ENCODE measurements at regions not wholly inside any gene's neighbourhood (a gene's known extent, or its start where the extent isn't known, plus 50 kb on each side); places are given as distances from the start of the nearest gene placed in this dataset.
"Not testable (repeated sequence)": the region's sequence is repeated elsewhere in the genome, so short reads cannot be mapped to it uniquely, and the experiment has no call there.

DNA sequence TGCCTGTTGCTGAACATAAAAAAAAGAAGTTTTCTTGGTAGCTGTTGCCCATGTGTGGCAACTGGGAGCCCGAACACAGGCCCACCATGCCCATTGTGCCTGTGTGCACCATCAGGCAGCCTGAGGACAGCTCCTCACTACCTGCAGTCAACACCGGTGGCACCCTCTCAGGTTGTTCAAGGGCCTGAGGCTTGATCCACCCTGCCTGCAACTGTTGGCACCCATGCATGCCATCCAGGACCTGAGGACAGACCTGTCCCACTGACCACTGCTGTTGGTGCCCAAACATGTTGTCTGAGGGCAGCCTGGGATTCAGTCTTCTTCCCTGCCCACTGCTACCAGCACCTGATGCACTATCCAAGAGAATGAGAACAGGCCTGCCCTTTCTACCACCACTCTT, 661.1 kb upstream of the ZNF804A start:
- no peak for DNase-seq

- DNase-seq: no peak
Measured at GRCh38 chr2:183946193-183946592, 652.1 kb upstream of the ZNF804A start.

DNA sequence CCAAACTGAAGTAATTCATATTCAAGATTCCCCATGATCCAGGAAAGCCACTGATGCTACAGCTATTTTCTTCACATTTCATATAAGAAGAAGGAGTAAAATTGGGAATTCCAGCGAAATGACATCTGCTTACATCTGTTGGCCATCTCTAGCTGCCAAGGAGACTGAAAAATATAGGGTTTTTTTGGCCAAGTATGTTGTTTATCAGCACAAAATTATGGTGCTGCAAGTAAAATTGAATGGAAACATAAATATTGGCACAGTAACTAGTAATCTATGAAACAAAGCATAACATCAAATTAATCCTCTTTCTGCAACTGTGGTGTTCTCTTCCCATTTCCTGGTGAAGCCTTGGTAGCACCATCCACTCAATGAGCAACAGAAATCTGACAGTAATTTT, 649.5 kb upstream of the ZNF804A start:
- DNase-seq: no peak

- DNase-seq: peak; percentile 24 to 46
Measured at GRCh38 chr2:183950673-183951072, 647.7 kb upstream of the ZNF804A start.

DNA sequence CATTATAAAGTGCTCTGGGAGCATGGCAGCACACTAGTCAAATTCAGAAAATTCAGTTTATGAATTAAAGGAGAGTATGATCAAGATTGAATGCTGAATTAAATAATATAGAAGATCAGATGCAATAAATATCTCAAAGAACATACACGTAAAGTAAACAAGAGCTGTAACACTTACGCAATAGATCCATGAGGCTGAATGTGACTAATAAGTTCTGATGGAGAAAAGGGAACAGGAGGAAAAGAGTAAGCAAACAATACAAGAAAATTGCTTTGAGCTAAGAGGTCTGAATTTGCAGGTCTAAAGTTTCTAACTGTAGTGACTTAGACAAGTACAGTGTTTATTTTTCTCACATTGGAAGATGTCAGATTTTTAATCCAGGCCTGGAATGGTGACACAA, 646.7 kb upstream of the ZNF804A start:
- no peak for DNase-seq

- DNase-seq: no peak
Measured at GRCh38 chr2:183952741-183953140, 645.6 kb upstream of the ZNF804A start.

- DNase-seq: no peak
Measured at GRCh38 chr2:183963609-183964008, 634.7 kb upstream of the ZNF804A start.

DNA sequence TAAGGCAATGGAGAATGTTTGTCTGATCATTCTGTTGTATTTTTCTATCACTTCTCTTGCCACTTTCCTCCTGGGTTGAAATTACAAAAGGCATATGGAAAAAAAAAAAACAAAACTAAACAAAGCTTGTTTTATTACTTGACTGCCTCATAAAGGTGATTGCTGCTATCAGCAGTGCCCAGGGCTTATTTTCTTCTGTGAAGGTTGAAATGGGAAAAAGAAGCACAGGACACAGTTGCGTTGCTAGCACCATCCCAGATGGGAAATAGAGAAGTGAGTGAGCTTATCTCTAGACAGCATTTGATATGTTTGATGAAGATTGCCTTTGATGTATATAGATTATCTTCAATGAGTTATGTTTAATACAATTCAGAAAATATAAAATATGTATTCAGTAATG, 633.8 kb upstream of the ZNF804A start:
- no peak for DNase-seq

- DNase-seq: no peak
Measured at GRCh38 chr2:183967756-183968155, 630.6 kb upstream of the ZNF804A start.

- not testable (repeated sequence) for DNase-seq
Measured at GRCh38 chr2:183975676-183976075, 622.7 kb upstream of the ZNF804A start.

GRCh38 chr2:183984871-183985270, 613.5 kb upstream of the ZNF804A start:
- no peak for DNase-seq

- no peak for DNase-seq
Measured at GRCh38 chr2:183991968-183992367, 606.4 kb upstream of the ZNF804A start.

- no peak for DNase-seq
Measured at GRCh38 chr2:183993052-183993451, 605.3 kb upstream of the ZNF804A start.

DNA sequence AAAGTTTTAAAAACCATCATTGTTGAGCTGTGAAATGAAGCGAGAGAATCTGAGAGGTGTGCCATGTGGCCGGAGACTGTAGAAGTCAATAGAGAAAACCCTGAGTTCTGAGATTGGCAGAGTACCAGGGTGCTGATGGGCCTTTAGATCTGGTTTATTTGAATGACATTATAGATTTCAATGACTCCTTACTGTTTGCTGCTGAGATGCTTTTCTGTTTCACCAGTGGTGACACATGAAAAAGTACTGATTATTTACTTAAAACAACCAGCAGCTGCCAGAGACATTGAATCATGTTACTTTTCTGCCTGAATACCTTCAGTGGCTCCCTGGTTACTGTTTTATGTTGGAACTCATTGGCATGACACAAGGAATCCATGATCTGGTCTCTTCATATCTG, 602.7 kb upstream of the ZNF804A start:
- peak in 1 of 2 experiments; percentile 5 for DNase-seq

DNA sequence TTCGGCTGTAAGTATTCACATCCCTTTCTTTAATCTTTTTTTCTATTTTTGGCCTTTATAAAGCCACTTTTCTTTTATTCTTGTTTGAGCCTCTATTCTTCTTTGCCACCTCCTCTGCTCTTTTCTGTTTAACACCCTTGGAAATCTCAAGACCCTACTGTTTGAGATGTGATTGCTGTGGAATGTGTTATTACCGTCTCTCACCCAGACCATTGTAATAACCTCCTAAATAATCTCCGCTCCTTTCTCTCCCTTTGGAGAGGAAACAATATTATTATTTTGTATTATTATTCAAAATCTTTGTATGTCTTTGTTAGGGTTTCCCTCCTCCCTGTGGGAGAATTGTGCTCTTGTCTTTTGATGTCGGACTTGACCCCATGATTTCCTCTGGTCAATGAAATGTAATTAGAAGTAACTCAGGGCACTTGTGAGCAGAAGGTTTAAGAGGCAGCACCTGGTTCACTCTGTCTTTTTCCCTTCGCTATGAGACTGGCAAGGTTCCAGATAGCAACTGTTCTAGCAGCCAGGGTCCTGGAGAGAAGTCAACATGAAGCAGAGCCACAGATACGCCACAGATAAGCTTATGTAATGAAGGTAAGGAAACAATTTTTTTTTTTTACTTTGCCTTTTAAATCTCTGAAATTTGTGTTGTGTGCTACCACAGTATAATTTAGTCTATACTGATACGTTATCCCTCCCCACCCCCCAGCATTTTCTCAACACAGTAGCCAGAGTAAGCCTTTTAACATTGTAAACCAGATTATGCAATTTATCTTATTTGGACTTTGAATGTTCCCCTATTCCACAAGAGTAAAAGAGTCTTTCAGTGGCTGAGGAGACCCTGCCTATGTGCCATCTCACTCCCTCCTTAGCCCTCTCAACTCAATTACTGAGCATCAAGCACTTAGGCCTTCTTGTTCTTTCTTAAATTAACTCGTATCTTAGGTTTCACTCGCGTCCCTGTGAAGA, 601.2 kb upstream of the ZNF804A start:
- DNase-seq: peak; percentile 84 to 87

DNA sequence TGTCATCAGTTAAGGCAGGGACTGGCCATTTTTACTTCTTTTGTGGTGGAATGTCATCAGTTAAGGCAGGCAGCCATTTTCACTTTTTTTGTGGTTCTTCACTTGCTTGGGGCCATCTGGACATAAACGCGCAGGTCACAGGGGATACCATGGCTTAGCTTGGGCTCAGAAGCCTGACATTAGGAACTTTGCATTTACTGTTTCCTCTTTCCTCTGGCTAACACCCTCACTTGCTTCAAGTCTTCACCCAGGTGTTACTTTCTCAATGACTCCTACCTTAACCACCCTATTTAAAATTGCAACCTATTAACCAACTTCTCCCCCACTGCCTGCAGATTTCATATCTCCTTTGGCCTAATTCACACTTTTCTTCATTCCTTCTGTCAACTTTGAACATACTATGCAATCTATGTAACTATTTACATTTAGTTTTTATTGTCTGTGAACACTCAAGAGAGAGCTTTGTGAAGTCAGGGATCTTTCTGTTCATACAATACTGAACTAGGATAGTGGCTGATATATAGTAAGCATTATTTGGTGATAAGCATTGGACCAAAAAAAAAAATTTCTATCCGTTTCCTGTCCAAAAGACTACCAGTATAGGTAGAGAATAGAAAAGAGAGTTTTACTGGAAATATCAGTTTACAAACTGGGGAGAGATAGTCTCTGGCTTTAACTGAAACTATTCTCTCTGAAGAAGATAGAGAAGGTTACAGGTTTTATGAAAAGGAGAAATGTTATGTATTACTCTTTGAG, 600.1 kb upstream of the ZNF804A start:
- DNase-seq: peak in 1 of 2 experiments; percentile 0

- DNase-seq: no peak
Measured at GRCh38 chr2:183998797-183999190, 599.5 kb upstream of the ZNF804A start.

DNA sequence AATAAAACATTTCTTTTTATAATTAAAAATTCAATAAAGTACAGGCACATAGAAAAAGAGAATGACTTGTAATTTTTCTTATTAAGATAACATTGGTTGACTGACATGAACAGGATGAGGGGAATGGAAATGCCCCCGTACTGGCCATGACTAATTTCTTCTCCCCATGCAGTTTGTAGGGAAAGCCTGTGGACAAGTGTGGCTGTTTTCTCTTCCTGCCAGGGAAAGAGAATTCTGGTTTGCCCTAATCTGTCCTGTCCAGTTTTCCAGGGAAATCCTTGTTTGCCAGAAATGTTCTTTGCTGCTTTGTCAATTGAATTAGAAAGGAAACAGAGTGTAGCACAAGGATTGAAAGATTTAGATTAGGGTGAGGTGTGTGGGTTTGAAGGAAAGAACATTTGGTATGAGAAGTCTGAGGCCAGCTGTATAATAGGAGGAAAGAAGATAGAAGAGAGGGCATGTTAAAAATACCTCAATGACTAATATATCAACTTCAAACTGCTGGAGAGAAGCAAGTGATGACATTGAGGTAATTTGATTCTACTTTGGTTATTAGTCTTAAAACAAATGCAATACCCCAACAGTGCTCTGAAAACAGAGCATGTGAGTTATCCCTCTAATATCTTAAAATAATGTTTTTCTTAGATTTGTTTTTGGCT, 593.9 kb upstream of the ZNF804A start:
- DNase-seq: peak in 1 of 2 experiments; percentile 66

GRCh38 chr2:184004948-184005672, 593.2 kb upstream of the ZNF804A start:
- peak; percentile 94 to 98 for DNase-seq

GRCh38 chr2:184006998-184007397, 591.3 kb upstream of the ZNF804A start:
- DNase-seq: peak; percentile 16 to 67

DNA sequence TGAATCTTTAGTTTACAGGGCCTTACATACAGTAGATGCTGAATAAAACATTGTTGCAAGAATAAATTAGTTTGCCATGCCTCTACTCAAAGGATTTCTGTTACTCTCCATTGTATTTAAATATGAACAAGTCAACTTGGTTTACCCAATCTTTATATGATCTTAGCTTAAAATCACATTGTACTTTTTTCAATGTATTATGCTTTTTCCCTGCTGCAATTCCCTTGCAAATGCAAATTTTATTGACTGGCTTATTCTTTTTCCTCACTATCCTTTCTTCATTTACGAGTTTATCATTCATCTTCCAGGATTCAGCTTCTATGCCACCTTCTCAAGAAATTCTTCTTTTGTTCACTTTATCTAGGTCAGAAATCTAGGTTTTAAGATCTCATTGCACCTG, 571.4 kb upstream of the ZNF804A start:
- no peak for DNase-seq

- no peak for DNase-seq
Measured at GRCh38 chr2:184030245-184030644, 568.1 kb upstream of the ZNF804A start.

GRCh38 chr2:184030989-184031388, 567.3 kb upstream of the ZNF804A start:
- peak; percentile 63 to 87 for DNase-seq
